ENCODE measurements at regions not wholly inside any gene's neighbourhood (a gene's known extent, or its start where the extent isn't known, plus 50 kb on each side); places are given as distances from the start of the nearest gene placed in this dataset.

- TF ChIP-seq CTCF (IDR thresholded peaks at IDR 0.05; ENCODE audit: low read length) (no peak), EZH2 (IDR thresholded peaks at IDR 0.05; ENCODE audit: borderline replicate concordance, low read length) (no peak)
These were observed 322.6 kb upstream of the MKI67 start for GRCh38 chr10:128448796-128449195.
